ENCODE measurements at regions not wholly inside any gene's neighbourhood (a gene's known extent, or its start where the extent isn't known, plus 50 kb on each side); places are given as distances from the start of the nearest gene placed in this dataset.
"Not testable (repeated sequence)": the region's sequence is repeated elsewhere in the genome, so short reads cannot be mapped to it uniquely, and the experiment has no call there.

DNA sequence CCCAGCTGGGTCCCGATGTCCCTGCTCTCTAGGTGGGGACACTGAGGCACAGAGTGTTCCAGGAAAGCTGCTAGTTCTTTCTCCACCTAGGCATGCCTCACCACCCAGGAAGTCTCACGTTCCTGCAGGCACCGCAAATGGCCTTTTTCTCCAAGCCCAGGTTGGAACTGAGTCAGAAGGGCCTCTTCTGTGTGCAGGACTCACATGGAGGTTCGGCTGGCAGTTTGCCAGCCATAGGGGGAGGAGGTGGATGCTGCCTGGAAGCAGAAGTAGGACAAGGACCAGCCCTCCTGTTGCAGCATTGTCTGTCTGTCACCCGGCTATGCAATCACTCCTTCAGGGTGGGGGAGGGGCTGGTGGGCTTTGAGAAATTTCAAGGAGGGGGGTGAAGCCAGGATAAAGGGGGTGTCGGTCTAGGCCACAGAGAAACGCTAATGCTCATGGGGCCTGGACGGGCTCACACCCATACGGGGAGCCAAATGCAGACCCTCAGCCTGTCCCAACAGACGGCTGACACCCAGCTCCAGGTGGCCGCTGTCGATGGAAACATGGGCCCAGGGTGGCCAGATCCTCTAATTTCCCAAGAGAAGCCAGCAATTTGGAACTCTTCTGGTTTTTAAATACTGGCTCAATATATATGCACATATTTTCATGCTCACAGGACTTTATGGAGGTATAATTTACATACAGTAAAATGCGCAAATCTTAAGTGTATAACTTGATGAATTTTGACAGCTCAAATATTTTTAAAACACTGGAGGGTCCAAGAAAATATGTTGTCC, 120.5 kb downstream of the PHETA1 start:
- DNase-seq (ENCODE audit: low spot score), result no peak

DNA sequence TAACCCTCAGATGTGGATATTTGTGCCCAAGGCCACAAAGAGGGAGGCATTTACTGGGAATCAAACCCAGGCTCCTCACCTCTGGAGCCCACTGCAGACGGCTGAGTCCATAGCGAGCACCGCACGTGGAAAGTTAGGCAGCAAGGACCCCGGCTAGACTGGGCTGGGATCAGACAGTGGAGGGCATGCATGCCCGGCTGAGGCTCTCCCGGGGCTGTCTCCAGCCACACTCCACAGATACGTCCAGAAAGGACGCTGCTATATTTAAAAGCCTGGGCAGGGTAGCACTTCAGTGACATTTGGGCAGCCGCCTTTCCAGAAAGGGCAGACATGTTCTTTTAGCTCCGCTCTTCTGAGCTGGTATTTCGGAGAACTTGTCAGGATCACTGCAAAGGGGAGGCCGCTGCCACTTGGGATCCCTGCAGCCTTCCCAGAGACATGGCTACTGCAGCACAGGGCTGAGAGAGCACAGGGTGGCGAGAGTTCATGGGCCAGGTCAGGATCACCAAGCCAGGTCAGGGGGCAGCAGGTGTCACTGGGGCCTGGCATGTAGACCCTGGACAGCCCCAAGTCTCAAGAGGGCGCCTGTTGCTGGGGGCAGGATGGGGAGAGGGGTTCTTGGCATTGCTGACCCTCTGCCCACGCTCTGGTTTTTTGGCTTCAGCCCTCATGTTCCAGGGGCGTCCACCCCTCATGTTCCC, 121.7 kb downstream of the PHETA1 start:
- no peak for DNase-seq (ENCODE audit: low spot score)

DNA sequence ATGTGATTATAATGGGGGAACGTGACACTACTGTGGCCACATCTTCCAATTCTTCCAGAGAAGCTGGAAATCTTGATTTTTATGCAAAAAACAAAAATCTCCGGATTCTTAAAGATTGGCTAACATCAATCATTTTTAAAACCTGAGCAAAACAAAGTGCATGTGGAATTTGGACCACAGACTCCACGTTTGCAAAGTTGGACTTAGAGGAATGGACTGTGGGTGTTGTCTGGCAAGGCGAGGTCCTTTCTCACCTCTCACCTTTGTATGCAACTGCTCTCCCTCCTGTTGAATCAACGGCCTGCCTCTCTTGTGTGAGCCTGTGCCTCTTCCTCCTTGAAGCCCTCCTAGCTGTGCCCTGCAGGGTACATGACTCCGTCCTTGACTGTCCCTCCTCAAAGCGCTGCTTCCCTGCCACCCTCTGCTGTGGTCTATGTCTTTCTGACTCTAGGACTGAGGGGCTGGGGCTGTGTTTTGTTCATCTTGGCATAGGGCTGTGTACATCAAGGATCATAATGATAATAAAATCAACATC, 122.4 kb downstream of the PHETA1 start:
- no peak for DNase-seq (ENCODE audit: low spot score)

DNA sequence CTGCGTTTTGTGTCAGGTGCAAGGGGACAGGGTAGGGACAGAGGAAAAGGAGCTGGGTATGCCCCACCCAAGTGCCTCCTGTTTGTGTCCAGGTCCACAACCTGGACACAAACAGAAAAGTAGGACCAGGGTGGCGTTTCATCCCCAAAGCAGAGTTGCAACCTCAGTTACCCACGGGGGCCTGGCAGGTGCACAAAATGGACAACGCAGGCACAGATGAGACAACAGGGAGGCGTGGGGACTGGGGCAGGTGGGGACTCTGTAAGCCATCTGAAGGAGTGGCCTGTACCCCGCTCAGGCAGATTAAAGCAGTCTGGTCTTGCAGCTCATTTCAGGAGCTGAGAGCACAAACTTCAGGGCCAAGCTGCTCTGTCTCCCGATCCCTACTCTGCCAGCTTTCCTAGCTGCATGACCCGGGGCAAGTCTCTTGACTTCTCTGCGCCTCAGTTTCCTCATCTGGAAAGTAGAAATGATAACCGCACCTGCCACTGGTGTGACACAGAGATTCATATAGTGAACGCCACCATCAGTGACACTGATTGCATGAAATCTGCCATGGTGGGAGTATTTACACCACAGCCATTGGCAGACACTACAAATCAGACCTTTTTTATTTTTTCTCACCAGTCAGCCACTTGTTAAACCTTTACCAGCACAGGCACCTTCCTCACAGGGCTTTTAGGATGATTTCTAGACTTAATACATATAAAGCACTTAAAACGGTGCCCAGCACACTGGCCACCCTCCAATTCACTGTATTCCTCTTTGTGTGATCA, 123.0 kb downstream of the PHETA1 start:
- DNase-seq (ENCODE audit: low spot score), result no peak

DNA sequence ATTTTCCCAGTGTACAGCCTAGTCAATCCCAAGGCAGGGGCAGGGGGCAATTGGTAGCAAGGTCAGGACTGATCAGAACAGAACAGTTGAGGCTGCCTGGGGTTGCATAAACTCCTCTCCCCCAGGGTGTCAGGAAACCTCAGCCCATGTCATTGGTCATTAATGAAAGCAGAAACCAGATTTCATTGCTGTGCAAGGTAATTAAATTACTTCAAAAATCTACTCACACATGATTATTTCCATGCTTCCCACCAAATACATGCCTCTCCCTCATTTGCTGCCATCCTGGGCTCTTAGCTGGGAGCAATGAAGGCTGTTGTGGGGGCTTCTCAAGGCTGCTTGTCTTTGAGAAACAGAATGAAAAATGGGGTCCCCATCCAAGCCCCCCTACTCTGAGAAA, 124.2 kb downstream of the PHETA1 start:
- no peak for DNase-seq (ENCODE audit: low spot score)

DNA sequence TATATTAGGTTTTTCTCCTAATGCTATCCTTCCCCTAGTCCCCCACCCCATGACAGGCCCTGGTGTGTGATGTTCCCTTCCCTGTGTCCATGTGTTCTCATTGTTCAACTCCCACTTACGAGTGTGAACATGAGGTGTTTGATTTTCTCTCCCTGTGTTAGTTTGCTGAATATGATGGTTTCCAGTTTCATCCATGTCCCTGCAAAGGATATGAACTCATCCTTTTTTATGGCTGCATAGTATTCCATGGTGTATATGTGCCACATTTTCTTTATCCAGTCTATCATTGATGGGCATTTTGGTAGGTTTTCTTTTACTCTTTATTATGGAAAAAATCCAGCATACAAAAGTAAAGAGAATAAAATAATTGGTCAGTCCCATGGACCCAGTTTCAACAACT, 126.1 kb downstream of the PHETA1 start:
- DNase-seq (ENCODE audit: low spot score), result not testable (repeated sequence)

DNA sequence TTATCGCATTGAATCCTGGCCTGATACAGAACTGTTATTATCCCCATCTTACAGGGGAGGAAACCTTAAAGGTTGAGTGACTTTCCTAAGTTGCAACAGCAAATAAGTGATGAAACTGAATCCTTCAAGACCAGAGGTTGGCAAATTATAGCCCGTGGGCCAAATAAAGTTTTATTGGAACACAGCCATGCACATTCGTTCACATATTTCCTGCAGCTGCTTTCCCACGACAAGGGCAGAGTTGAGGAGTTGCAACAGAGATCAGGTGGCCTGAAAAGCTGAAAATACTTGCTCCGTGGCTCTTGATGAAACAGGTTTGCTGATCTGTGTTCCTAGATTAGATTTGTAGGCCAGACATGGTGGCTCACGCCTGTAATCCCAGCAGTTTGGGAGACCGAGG, 126.7 kb downstream of the PHETA1 start:
- DNase-seq (ENCODE audit: low spot score), result no peak

DNA sequence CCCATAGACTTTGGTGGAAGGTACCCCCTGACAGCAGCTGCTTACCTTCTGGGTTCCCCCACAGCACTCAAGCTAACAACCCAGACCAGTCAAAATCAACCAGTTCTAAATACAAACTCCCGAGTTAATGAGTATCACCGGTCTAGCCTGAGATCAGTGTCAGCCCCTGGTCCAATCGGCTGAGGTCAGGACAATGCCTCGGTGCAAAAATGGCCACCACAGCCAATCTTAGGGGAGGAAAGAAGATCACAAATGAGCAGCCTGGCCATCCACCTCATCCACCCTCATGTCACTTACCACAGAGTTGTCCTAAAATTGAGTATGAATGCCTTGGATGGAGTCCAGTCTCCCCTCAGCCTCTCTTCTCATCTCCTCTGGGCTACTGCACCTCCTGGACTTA, 128.5 kb downstream of the PHETA1 start:
- DNase-seq (ENCODE audit: low spot score), result no peak

DNA sequence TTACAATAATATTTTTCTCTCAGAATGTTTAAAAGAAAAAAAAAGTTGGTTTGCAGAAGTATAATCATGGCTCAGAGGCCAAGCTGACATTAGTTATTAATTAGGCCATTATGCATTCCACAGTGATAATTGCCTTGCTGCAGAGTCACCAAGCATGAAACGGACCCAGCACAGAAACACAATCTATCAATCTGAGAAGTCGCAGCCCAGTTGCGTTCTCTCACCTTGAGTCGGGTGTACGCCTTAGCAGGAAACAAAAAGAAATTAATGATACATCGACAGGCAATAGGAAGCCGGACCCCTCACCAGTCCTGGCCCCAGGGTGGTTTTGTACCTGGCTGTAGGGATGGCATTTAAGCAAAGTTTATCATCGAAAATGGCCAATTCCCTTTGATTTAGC, 129.7 kb downstream of the PHETA1 start:
- DNase-seq (ENCODE audit: low spot score), result no peak

DNA sequence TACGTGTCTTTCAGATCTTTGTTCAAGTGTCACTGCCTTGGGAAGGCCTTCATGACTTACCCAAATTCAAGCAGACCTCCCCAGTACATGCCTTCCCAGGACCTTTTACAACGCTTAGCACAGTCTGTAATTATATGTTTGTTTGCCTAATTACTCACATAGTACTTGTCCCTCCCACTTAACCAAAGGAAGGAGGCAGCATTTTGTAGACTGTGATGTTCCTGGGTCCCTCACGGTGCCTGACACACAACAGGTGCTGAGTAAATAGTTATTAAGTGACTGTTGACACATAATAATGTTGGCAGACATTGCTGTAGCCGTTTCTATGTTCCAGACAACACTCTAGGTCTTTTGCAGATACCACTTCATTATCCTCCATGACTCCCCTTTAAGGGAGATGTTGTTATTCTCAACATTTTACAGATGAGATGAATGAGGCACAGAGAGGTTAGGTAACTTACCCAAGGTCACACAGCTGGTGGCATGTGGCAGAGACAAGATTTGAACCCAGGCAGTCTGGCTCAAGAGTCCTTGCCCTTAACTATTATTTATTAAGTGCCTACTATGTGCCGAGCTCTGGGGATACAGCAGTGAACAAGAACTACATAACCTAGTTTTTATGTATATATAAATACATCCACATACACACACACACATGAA, 130.7 kb downstream of the PHETA1 start:
- no peak for DNase-seq (ENCODE audit: low spot score)

DNA sequence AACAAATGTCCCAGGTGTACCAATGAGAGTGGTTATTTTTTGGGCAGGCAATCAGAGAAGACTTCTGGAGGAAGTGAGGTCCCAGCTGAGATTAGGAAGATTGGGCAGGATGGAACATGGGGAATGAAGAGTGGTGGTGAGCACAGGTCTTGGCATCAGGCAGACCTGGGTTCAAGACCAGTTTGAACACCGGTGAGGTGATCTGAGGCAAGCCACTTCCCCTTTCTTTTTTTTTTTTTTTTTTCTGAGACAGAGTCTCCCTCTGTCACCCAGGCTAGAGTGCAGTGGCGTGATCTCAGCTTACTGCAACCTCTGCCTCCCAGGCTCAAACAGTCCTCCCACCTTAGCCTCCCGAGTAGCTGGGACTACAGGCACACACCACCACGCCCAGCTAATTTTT, 134.4 kb downstream of the PHETA1 start:
- DNase-seq (ENCODE audit: low spot score), result not testable (repeated sequence)

DNA sequence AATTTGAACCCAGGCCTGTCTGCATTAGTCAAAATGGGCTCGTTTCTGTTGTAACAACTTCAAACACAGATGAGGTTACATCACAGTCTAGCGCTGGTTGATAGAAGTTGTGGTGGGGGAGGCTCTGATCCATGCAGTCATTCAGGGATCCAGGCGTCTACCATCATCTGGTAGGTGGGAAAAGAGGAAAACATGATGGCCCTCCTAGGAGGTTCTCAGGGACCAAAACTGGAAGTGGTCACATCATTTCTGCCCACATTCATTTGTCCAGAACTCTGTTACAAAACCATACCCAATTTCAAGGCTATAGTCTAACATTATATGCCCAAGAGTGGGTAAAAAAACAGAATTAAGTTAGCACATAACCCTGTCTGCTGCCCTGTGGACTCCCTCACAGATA, 135.1 kb downstream of the PHETA1 start:
- DNase-seq (ENCODE audit: low spot score), result no peak

DNA sequence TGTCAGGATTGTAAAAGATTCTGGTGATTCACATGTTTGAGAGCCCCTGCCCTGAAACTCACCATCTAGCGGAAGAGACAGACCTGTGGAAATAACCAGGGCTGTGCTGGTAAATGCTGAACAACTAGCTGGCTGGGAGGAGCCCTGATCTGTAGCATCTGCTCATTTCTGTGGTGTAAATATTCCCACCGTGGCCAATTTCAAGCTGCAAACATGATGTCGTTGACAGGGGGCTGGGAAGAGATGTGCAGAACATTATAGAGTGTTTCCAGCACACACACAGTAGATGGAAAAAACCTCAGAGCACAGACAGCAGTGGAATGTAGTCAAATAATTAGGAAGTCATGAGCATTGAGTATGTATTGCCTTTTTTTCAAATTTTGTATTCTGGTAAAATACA, 138.2 kb downstream of the PHETA1 start:
- DNase-seq (ENCODE audit: low spot score), result no peak

DNA sequence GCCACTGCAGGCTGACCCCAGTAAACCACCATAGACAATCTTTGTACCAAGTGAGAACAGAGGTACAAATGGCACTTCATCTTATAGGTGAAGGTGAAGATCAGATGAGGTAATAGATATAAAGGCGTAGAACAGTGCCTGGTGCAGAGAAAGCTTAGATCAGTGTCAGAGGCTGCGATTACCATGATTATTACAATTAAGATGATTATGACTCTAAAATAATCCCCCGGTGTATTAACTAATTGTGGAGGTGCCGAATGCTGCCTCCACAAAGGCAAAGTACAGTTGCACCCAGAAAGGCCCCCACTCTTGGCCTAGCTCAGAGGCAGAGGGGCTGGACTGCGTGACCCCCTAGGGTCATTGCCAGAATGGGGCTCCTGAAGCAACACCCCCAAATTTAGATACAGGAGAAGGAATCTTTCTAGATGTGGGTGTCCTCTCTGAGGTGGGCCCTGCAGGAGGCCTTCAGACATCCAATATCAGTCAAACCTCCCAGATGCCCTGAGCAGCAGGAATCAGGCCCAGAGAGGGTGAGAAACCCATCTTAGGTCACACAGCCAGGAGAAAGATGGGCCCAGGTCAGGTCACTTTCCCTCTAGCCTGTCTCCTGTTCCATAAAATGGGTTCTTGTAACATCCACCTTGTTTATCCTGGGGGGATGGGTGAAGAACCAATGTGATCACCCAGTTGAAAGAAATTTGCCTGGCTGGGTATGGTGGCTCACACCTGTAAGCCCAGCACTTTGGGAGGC, 139.8 kb downstream of the PHETA1 start:
- DNase-seq (ENCODE audit: low spot score), result no peak

DNA sequence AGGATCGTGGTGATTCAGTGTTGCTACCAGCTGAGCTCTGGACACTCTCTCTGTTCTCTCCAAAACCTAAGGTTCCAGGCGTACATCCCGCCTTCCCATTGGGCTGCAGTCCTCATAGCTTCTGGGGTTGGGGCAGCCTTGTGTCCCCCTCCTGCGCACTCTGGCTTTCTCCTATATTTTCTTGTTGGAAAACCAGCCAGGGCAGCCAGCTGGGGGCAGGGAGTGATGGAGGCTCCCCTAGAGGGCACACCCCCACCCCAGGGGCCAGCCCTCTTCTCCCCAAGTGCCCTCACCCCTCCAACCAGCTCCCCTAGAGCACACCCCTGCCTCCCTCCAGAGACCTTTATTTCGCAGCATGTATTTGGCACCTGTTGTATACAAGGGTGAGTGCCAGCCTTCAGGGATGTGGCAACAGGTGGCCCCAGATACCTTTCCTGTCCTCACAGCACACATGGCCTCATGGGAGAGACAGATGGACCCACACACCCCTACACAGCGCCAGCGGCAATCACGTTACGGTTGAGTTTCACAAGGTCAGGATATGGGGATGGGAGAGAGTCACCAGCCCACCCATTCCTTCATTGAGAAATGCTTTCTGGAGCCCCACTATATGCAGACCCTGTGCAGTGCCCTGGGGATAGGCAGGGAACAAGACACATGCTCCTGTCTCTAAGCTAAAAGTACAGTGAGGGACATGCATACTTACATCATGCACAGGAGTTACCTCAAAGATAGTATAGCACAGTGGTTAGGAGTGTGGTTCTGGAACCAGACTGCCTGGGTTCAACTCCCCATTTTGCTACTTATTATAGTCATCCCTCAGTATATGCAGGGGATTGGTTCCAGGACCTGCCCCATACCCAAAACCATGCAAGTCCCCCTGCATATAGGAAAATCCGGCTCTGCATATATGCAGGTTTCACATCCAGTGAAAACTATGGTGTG, 141.1 kb downstream of the PHETA1 start:
- no peak for DNase-seq (ENCODE audit: low spot score)

DNA sequence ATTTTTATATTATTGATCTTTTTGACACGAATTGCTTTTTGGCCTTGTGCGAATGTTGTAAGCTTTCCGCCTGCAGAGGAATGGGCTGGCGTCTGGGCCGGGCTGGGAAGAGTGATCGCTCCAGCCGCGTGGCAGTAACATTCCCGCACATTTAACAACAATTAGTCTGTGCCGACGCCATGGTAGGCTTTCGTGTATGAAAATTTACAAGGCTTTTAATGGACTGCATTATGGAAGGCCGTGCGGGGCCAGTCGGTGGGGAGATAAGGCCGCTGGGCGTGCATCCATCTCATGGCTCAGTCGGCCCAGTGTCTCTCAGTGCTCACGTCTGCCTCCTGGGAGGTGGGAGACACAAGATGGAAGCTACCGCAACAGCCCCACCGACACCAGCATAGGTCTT, 142.2 kb downstream of the PHETA1 start:
- DNase-seq (ENCODE audit: low spot score), result no peak

DNA sequence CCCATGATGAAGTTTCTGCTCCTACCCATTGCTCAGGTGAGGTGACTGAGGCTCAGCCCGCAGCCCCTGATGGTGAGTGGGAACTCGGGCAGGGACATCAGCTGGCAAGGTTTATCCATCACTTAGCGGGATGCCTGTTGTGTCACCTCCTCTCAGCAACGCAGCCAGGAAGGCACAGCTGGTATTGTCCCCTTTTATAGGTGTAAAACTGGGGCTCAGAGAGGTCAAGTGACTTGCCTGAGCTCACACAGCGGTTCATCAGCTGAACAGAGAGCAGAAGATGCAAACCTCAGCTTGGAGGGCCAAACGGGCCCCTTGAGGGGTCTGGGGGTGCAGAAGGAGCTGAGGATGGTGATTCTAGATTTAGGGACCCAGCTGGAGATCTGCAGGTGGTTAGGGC, 143.6 kb downstream of the PHETA1 start:
- no peak for DNase-seq (ENCODE audit: low spot score)

DNA sequence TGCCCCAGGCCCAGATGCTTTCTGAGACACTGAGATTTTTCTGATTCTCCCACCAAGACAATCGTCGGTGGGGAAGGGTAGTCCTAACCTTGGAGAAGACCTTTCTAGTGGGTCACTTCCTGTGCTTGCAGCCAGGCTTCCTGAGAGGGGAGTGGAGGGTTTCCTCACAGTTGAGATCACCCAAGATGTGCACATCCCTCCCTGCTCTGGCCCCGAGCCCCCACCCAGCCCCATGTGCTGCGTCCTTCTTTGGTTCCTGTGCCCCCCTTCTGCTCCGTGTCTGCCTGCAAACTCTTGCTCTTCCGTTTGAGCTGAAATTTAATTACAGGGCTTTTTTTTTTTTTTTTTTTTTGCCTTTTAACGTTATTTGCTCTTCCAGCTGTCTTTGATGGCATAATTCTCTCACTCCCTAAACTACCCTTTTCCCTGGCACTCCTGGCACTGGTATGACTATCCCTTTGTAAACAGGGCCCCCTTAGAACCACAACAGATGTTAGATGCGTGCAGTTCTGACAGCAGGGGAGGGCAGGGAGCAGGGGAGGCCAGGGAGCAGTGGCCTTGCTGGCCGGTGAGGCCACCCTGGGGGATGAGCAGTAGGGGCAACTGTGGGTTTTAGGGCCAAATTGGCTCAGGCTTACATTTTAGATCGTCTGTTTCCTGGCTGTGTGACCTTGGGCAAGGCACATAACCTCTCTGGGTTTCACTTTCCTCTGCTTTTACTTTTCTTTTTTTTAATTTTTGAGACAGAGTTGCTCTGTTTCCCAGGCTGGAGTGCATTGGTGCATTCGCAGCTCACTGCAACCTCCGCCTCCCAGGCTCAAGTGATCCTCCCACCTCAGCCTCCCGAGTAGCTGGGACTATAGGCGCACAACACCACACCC, 144.5 kb downstream of the PHETA1 start:
- DNase-seq (ENCODE audit: low spot score), result peak; percentile 64

DNA sequence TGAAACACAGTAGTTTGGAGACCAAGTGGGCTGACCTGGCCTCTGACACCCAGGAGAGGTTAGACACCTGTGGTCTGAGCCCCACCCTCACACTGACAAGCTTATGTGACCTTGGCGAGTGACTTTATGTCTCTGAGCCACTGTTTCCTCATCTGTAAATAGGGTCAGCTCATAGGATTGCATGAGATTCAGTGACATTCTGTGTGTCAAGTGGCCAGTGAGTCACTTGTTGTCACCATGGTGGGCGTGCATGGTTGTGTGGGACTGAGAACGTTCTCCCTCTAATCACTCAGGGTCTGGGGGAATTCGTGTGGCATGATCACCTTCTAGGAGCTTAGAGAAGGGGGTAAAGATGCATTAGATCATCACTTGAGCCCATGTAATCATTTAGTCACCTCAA, 146.4 kb downstream of the PHETA1 start:
- no peak for DNase-seq (ENCODE audit: low spot score)

All from kidney capillary endothelial cell (primary cell).